ENCODE measurements at regions not wholly inside any gene's neighbourhood (a gene's known extent, or its start where the extent isn't known, plus 50 kb on each side); places are given as distances from the start of the nearest gene placed in this dataset.

GRCh38 chr15:98398056-98398455, 250.3 kb upstream of the IGF1R start:
- no peaks in the 10 kb centered on the region for H3K4me1 ChIP-seq (ENCODE audit: insufficient read depth, low read length, severe bottlenecking)
- H3K4me3 ChIP-seq (ENCODE audit: low read depth, low read length, poor library complexity, severe bottlenecking), result no peak overlapping the region
- H3K9ac ChIP-seq (ENCODE audit: low read length), result no peak overlapping the region
- H4K20me1 ChIP-seq (ENCODE audit: insufficient read depth, low read length), result no peaks in the 10 kb centered on the region
- no peak overlapping the region for H3K27ac ChIP-seq (ENCODE audit: low read depth, low read length, poor library complexity, severe bottlenecking)
- H3K36me3 ChIP-seq (ENCODE audit: insufficient read depth, low read length), result no peaks in the 10 kb centered on the region
- no peak overlapping the region for H2AFZ ChIP-seq (ENCODE audit: low read length)
- no peak for TF ChIP-seq EZH2 (IDR thresholded peaks at IDR 0.05; ENCODE audit: borderline replicate concordance, low read length)
- TF ChIP-seq CTCF (IDR thresholded peaks at IDR 0.05; ENCODE audit: low read length), result no peak
- H3K9me2 ChIP-seq (ENCODE audit: low read depth, low read length), result no peaks in the 10 kb centered on the region
- H3K79me2 ChIP-seq (ENCODE audit: insufficient read depth, low read length), result no peaks in the 10 kb centered on the region
- no peaks in the 10 kb centered on the region for H3K9me3 ChIP-seq (ENCODE audit: low read length)
- H3K4me2 ChIP-seq (ENCODE audit: low read length), result no peak overlapping the region
- no peaks in the 10 kb centered on the region for H3K27me3 ChIP-seq (ENCODE audit: insufficient read depth, low read length)
- no peaks in the 10 kb centered on the region for H3F3A ChIP-seq (ENCODE audit: insufficient read depth, low read length)

GRCh38 chr15:98398886-98399285, 249.5 kb upstream of the IGF1R start:
- H3K36me3 ChIP-seq (ENCODE audit: insufficient read depth, low read length), result no peaks in the 10 kb centered on the region
- H2AFZ ChIP-seq (ENCODE audit: low read length), result no peak overlapping the region
- H3F3A ChIP-seq (ENCODE audit: insufficient read depth, low read length), result no peaks in the 10 kb centered on the region
- no peaks in the 10 kb centered on the region for H3K4me1 ChIP-seq (ENCODE audit: insufficient read depth, low read length, severe bottlenecking)
- H3K79me2 ChIP-seq (ENCODE audit: insufficient read depth, low read length), result no peaks in the 10 kb centered on the region
- H3K27ac ChIP-seq (ENCODE audit: low read depth, low read length, poor library complexity, severe bottlenecking), result no peak overlapping the region
- H3K4me3 ChIP-seq (ENCODE audit: low read depth, low read length, poor library complexity, severe bottlenecking), result no peak overlapping the region
- no peaks in the 10 kb centered on the region for H4K20me1 ChIP-seq (ENCODE audit: insufficient read depth, low read length)
- no peaks in the 10 kb centered on the region for H3K9me2 ChIP-seq (ENCODE audit: low read depth, low read length)
- TF ChIP-seq CTCF (IDR thresholded peaks at IDR 0.05; ENCODE audit: low read length) (no peak), EZH2 (IDR thresholded peaks at IDR 0.05; ENCODE audit: borderline replicate concordance, low read length) (no peak)
- no peaks in the 10 kb centered on the region for H3K27me3 ChIP-seq (ENCODE audit: insufficient read depth, low read length)
- no peak overlapping the region for H3K4me2 ChIP-seq (ENCODE audit: low read length)
- no peak overlapping the region for H3K9ac ChIP-seq (ENCODE audit: low read length)
- H3K9me3 ChIP-seq (ENCODE audit: low read length), result no peaks in the 10 kb centered on the region

- Histone ChIP-seq H3K9me2 (ENCODE audit: low read depth, low read length) (no peaks in the 10 kb centered on the region), H3F3A (ENCODE audit: insufficient read depth, low read length) (no peaks in the 10 kb centered on the region), H3K36me3 (ENCODE audit: insufficient read depth, low read length) (no peaks in the 10 kb centered on the region), H4K20me1 (ENCODE audit: insufficient read depth, low read length) (no peaks in the 10 kb centered on the region), H3K79me2 (ENCODE audit: insufficient read depth, low read length) (no peaks in the 10 kb centered on the region), H2AFZ (ENCODE audit: low read length) (no peak overlapping the region), H3K4me1 (ENCODE audit: insufficient read depth, low read length, severe bottlenecking) (no peaks in the 10 kb centered on the region), H3K27ac (ENCODE audit: low read depth, low read length, poor library complexity, severe bottlenecking) (no peak overlapping the region), H3K27me3 (ENCODE audit: insufficient read depth, low read length) (no peaks in the 10 kb centered on the region), H3K4me3 (ENCODE audit: low read depth, low read length, poor library complexity, severe bottlenecking) (no peak overlapping the region), H3K9me3 (ENCODE audit: low read length) (no peaks in the 10 kb centered on the region), H3K9ac (ENCODE audit: low read length) (no peak overlapping the region), H3K4me2 (ENCODE audit: low read length) (no peak overlapping the region)
- TF ChIP-seq CTCF (IDR thresholded peaks at IDR 0.05; ENCODE audit: low read length), result no peak
- TF ChIP-seq EZH2 (IDR thresholded peaks at IDR 0.05; ENCODE audit: borderline replicate concordance, low read length), result no peak
These were observed 248.2 kb upstream of the IGF1R start for GRCh38 chr15:98400120-98400519.
